Vagina (tissue), 2 donors: ENCODE measurements at regions not wholly inside any gene's neighbourhood (a gene's known extent, or its start where the extent isn't known, plus 50 kb on each side); places are given as distances from the start of the nearest gene placed in this dataset.

Experiments used
- DNase-seq, 2 donors: peaks; one replicate each; pipeline ENCODE4 v3.0.0-alpha.2; 2017; ENCODE audit errors: extremely low spot score in 2 of 2
- H3K27ac ChIP-seq: fragments of 200-600 bp; sonication (generic); one replicate; pipeline ENCODE4 v1.5.1; 2019
- H3K27me3 ChIP-seq: fragments of 200-600 bp; sonication (generic); one replicate; pipeline ENCODE4 v1.5.1; 2019
- H3K36me3 ChIP-seq, 2 donors: fragments of 200-600 bp; sonication (generic); one replicate each; pipeline ENCODE4 v1.5.1; 2017 to 2019
- H3K4me1 ChIP-seq: fragments of 200-600 bp; sonication (generic); one replicate; pipeline ENCODE4 v1.5.1; 2019
- H3K4me3 ChIP-seq, 2 donors: fragments of 200-600 bp; sonication (generic); 1 replicate in 1 of 2; 2 replicates in 1 of 2; pipeline ENCODE4 v1.5.1; 2016 to 2019
- H3K9me3 ChIP-seq: fragments of 200-600 bp; sonication (generic); one replicate; pipeline ENCODE4 v1.5.1; 2019
- CTCF ChIP-seq, 3 experiments: fragments of 450-650 bp in 2 of 3; fragments of 200-600 bp in 1 of 3; sonication (generic) in 1 of 3; IDR thresholded peaks; one replicate each; pipeline ENCODE4 v1.5.1; 2017 to 2019; ENCODE audit warnings: antibody characterized with exemption in 3 of 3, mild to moderate bottlenecking in 2 of 3, moderate library complexity in 2 of 3
- POLR2A ChIP-seq, 2 donors: fragments of 450-650 bp; IDR thresholded peaks; one replicate each; pipeline ENCODE4 v1.6.1; 2017; ENCODE audit warnings: antibody characterized with exemption in 2 of 2, mild to moderate bottlenecking in 2 of 2, moderate library complexity in 2 of 2
- POLR2AphosphoS5 ChIP-seq, 2 donors: sonication (generic); formaldehyde crosslinking; IDR thresholded peaks; one replicate each; pipeline ENCODE4 v1.9.0; 2017; ENCODE audit warnings: antibody characterized with exemption in 2 of 2, mild to moderate bottlenecking in 2 of 2, low read depth in 1 of 2; ENCODE audit not compliant: insufficient read depth in 1 of 2
- intact Hi-C: fragments of 100-400 bp; cut with DNase I; formaldehyde crosslinking; loops from one replicate; pipeline ENCODE4 v1.15.1; 2023

GRCh38 chr4:108556588-108557200 is 63.7 kb upstream of the RPL34 start:
- no peak for DNase-seq
- Histone ChIP-seq H3K27ac (no peak overlapping the region), H3K36me3 (no peaks in the 10 kb centered on the region), H3K4me3 (no peak overlapping the region), H3K4me1 (no peaks in the 10 kb centered on the region), H3K27me3 (no peaks in the 10 kb centered on the region), H3K9me3 (no peaks in the 10 kb centered on the region)
- intact Hi-C loops, result no loop called here
- TF ChIP-seq POLR2A (IDR thresholded peaks at IDR 0.05) (no peak), CTCF (IDR thresholded peaks at IDR 0.05) (no peak), POLR2AphosphoS5 (IDR thresholded peaks at IDR 0.05; ENCODE audit: insufficient read depth in 1 of 2, low read depth in 1 of 2) (no peak)

GRCh38 chr4:108556166-108556565 is 64.2 kb upstream of the RPL34 start:
- no peak for DNase-seq
- Histone ChIP-seq H3K4me3 (no peak overlapping the region), H3K9me3 (no peaks in the 10 kb centered on the region), H3K4me1 (no peaks in the 10 kb centered on the region), H3K27me3 (no peaks in the 10 kb centered on the region), H3K36me3 (no peaks in the 10 kb centered on the region), H3K27ac (no peak overlapping the region)
- TF ChIP-seq CTCF (IDR thresholded peaks at IDR 0.05), result no peak
- no peak for TF ChIP-seq POLR2AphosphoS5 (IDR thresholded peaks at IDR 0.05; ENCODE audit: insufficient read depth in 1 of 2, low read depth in 1 of 2)
- TF ChIP-seq POLR2A (IDR thresholded peaks at IDR 0.05), result no peak
- intact Hi-C loops, result no loop called here

GRCh38 chr4:108555701-108556100 is 64.7 kb upstream of the RPL34 start:
- Histone ChIP-seq H3K27me3 (no peaks in the 10 kb centered on the region), H3K27ac (no peak overlapping the region), H3K9me3 (no peaks in the 10 kb centered on the region), H3K4me3 (no peak overlapping the region), H3K36me3 (no peaks in the 10 kb centered on the region), H3K4me1 (no peaks in the 10 kb centered on the region)
- intact Hi-C loops, result no loop called here
- TF ChIP-seq POLR2A (IDR thresholded peaks at IDR 0.05) (no peak), CTCF (IDR thresholded peaks at IDR 0.05) (no peak), POLR2AphosphoS5 (IDR thresholded peaks at IDR 0.05; ENCODE audit: insufficient read depth in 1 of 2, low read depth in 1 of 2) (no peak)
- no peak for DNase-seq

GRCh38 chr4:108547682-108548081 is 72.7 kb upstream of the RPL34 start:
- TF ChIP-seq POLR2AphosphoS5 (IDR thresholded peaks at IDR 0.05; ENCODE audit: insufficient read depth in 1 of 2, low read depth in 1 of 2) (no peak), CTCF (IDR thresholded peaks at IDR 0.05) (no peak), POLR2A (IDR thresholded peaks at IDR 0.05) (no peak)
- DNase-seq, result no peak
- Histone ChIP-seq H3K27me3 (no peaks in the 10 kb centered on the region), H3K27ac (no peak overlapping the region), H3K36me3 (no peaks in the 10 kb centered on the region), H3K9me3 (peaks cover 11% of the 10 kb centered on the region), H3K4me3 (no peak overlapping the region), H3K4me1 (no peaks in the 10 kb centered on the region)
- intact Hi-C loops, result no loop called here

- no peak for DNase-seq
- Histone ChIP-seq H3K36me3 (no peaks in the 10 kb centered on the region), H3K4me1 (no peaks in the 10 kb centered on the region), H3K27me3 (no peaks in the 10 kb centered on the region), H3K27ac (no peak overlapping the region), H3K4me3 (no peak overlapping the region), H3K9me3 (peaks cover 11% of the 10 kb centered on the region)
- intact Hi-C loops, result no loop called here
- TF ChIP-seq POLR2A (IDR thresholded peaks at IDR 0.05) (no peak), CTCF (IDR thresholded peaks at IDR 0.05) (no peak), POLR2AphosphoS5 (IDR thresholded peaks at IDR 0.05; ENCODE audit: insufficient read depth in 1 of 2, low read depth in 1 of 2) (no peak)
These were observed 73.6 kb upstream of the RPL34 start for GRCh38 chr4:108546728-108547127.
